Neuronal stem cell (in vitro differentiated cells): ENCODE measurements at regions not wholly inside any gene's neighbourhood (a gene's known extent, or its start where the extent isn't known, plus 50 kb on each side); places are given as distances from the start of the nearest gene placed in this dataset.

Experiments used
- DNase-seq: peaks from one replicate; pipeline ENCODE4 v3.0.0-alpha.2; 2013; ENCODE audit warnings: low spot score
- H2AFZ ChIP-seq: one replicate; pipeline ENCODE4 v1.6.1; 2013; ENCODE audit warnings: mild to moderate bottlenecking, low read length, inconsistent platforms
- H2AK5ac ChIP-seq: 2 replicates; pipeline ENCODE4 v1.6.1; 2013; ENCODE audit warnings: low read depth, mild to moderate bottlenecking, inconsistent platforms, low read length, moderate library complexity, mixed read lengths
- H2BK120ac ChIP-seq: 2 replicates; pipeline ENCODE4 v1.6.1; 2013; ENCODE audit warnings: low read depth, mild to moderate bottlenecking, inconsistent platforms, low read length, moderate library complexity, mixed read lengths
- H2BK12ac ChIP-seq: one replicate; pipeline ENCODE4 v1.6.1; 2013; ENCODE audit warnings: low read length, inconsistent platforms
- H2BK15ac ChIP-seq: 2 replicates; pipeline ENCODE4 v1.6.1; 2013; ENCODE audit warnings: mild to moderate bottlenecking, low read length, inconsistent platforms, mixed read lengths
- H2BK5ac ChIP-seq: one replicate; pipeline ENCODE4 v1.6.1; 2013; ENCODE audit warnings: inconsistent platforms, mild to moderate bottlenecking, low read length, moderate library complexity
- H3K14ac ChIP-seq: one replicate; pipeline ENCODE4 v1.6.1; 2013; ENCODE audit warnings: low read length, inconsistent platforms
- H3K18ac ChIP-seq: 2 replicates; pipeline ENCODE4 v1.6.1; 2013; ENCODE audit warnings: low read length, inconsistent platforms
- H3K23ac ChIP-seq: 2 replicates; pipeline ENCODE4 v1.6.1; 2013; ENCODE audit warnings: low read depth, mild to moderate bottlenecking, mixed read lengths, low read length, inconsistent platforms; ENCODE audit not compliant: poor library complexity
- H3K27ac ChIP-seq: replicated peaks from 3 replicates; pipeline ENCODE4 v1.5.1; 2013; ENCODE audit warnings: low read length, inconsistent platforms
- H3K27me3 ChIP-seq, 3 experiments: 2 replicates each; pipeline ENCODE4 v1.6.1; 2013; ENCODE audit warnings: low read length in 3 of 3, mild to moderate bottlenecking in 2 of 3, inconsistent platforms in 1 of 3, low read depth in 1 of 3, mixed read lengths in 1 of 3, moderate library complexity in 1 of 3; ENCODE audit not compliant: control insufficient read depth in 3 of 3, insufficient read depth in 3 of 3
- H3K36me3 ChIP-seq, 2 donors: replicated peaks in 1 of 2; 2 replicates each; pipeline ENCODE4 v1.6.1; 2013; ENCODE audit warnings: low read length in 2 of 2; ENCODE audit not compliant: control insufficient read depth in 2 of 2, insufficient read depth in 2 of 2
- H3K4ac ChIP-seq: 2 replicates; pipeline ENCODE4 v1.6.1; 2013; ENCODE audit warnings: inconsistent platforms, mild to moderate bottlenecking, low read length, moderate library complexity
- H3K4me1 ChIP-seq, 2 donors: 1 replicate in 1 of 2; 2 replicates in 1 of 2; pipeline ENCODE4 v1.6.1; 2013; ENCODE audit warnings: low read length in 2 of 2, low read depth in 1 of 2; ENCODE audit not compliant: control insufficient read depth in 2 of 2, insufficient read depth in 1 of 2
- H3K4me2 ChIP-seq: one replicate; pipeline ENCODE4 v1.6.1; 2013; ENCODE audit warnings: mild to moderate bottlenecking, low read length, inconsistent platforms; ENCODE audit not compliant: insufficient read depth, poor library complexity, severe bottlenecking
- H3K4me3 ChIP-seq, 2 donors: 2 replicates each; pipeline ENCODE4 v1.5.1; 2013; ENCODE audit warnings: low read length in 2 of 2, mild to moderate bottlenecking in 2 of 2, inconsistent platforms in 1 of 2, moderate library complexity in 1 of 2
- H3K79me1 ChIP-seq: one replicate; pipeline ENCODE4 v1.6.1; 2013; ENCODE audit warnings: low read depth, mild to moderate bottlenecking, inconsistent platforms, low read length, moderate library complexity
- H3K9ac ChIP-seq: one replicate; pipeline ENCODE4 v1.6.1; 2013; ENCODE audit warnings: mild to moderate bottlenecking, low read depth, low read length, inconsistent platforms; ENCODE audit not compliant: poor library complexity
- H3K9me3 ChIP-seq, 2 donors: replicated peaks in 1 of 2; 2 replicates each; pipeline versions ENCODE3 to v1.6.1; 2013; ENCODE audit warnings: low read length in 2 of 2, mild to moderate bottlenecking in 2 of 2, inconsistent platforms in 1 of 2, low read depth in 1 of 2, mixed read lengths in 1 of 2, moderate library complexity in 1 of 2; ENCODE audit not compliant: control insufficient read depth in 2 of 2, insufficient read depth in 1 of 2
- H4K8ac ChIP-seq: one replicate; pipeline ENCODE4 v1.6.1; 2013; ENCODE audit warnings: low read depth, mild to moderate bottlenecking, inconsistent platforms, low read length, moderate library complexity
- H4K91ac ChIP-seq: one replicate; pipeline ENCODE4 v1.6.1; 2013; ENCODE audit warnings: low read length, low read depth, mild to moderate bottlenecking, inconsistent platforms; ENCODE audit not compliant: poor library complexity
- WGBS, 2 donors: extraction: QIAGEN DNeasy Blood & Tissue Kit; methylation state at CpG; one replicate each; pipeline ENCODE4 v1.1.7; 2013; ENCODE audit warnings: missing lambda C conversion rate in 2 of 2, mixed read lengths in 1 of 2; ENCODE audit not compliant: insufficient read length in 2 of 2, insufficient replicate concordance in 1 of 2; ENCODE audit errors: extremely low coverage in 2 of 2; 5-methylcytosine and 5-hydroxymethylcytosine counted together

DNA sequence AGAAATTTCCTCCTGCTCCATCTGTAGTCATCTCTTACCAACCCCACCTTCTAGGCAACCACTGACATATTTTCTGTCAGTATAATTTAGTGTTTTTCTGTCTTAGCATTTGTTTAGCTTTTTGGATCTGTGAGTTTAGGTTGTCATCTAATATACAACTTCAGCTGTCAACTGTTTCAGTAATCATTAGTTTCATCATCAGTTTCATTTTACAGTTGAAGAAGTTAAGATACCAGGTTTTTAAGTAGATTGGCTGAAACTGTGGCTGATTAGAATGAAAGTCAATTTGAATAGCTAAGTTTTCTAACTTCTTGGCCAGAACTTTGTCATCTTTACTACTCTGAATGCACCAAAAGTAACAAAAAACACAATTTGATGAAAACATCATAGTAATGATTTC, 1957.3 kb downstream of the NCAM2 start:
- H3K4me1 ChIP-seq, result no peaks in the 10 kb centered on the region
- H3K14ac ChIP-seq, result no peak overlapping the region
- no peak overlapping the region for H2BK5ac ChIP-seq
- no peak overlapping the region for H2BK12ac ChIP-seq
- no peak for DNase-seq
- H3K4me3 ChIP-seq, result no peak overlapping the region
- no peak overlapping the region for H4K91ac ChIP-seq
- H2AFZ ChIP-seq, result no peak overlapping the region
- H3K18ac ChIP-seq, result no peak overlapping the region
- no peaks in the 10 kb centered on the region for H3K79me1 ChIP-seq
- H2AK5ac ChIP-seq, result no peak overlapping the region
- no peak overlapping the region for H2BK15ac ChIP-seq
- H3K4ac ChIP-seq, result no peak overlapping the region
- H3K9me3 ChIP-seq, result no peaks in the 10 kb centered on the region
- no peak overlapping the region for H3K23ac ChIP-seq
- no peak overlapping the region for H4K8ac ChIP-seq
- H3K27ac ChIP-seq, result no peak overlapping the region
- no peaks in the 10 kb centered on the region for H3K36me3 ChIP-seq
- no peak overlapping the region for H3K4me2 ChIP-seq
- no peak overlapping the region for H3K9ac ChIP-seq
- H3K27me3 ChIP-seq, result no peaks in the 10 kb centered on the region
- no peak overlapping the region for H2BK120ac ChIP-seq

DNA sequence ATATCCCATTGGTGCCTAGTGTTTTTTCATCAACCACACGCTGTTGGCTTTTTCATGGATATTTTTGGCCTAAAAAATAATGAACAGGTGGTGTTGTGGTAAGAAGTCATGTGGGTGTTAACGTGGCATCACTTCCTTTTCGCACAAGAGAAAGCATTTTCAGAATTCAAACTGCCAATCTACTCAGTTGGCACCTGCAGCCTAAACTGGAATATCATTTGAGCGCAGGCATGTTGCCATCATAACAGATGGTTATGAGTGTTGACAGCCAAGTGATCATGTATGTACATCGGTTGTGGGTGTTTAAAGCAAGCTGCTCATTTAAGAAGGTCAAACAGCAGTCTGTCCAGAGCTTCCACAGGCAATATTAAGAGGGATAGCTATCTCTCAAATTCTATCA, 1963.0 kb downstream of the NCAM2 start:
- H4K8ac ChIP-seq, result no peak overlapping the region
- no peak overlapping the region for H3K27ac ChIP-seq
- no peaks in the 10 kb centered on the region for H3K4me1 ChIP-seq
- H3K23ac ChIP-seq, result no peak overlapping the region
- no peak overlapping the region for H2AK5ac ChIP-seq
- no peak overlapping the region for H3K14ac ChIP-seq
- no peak overlapping the region for H3K4ac ChIP-seq
- H3K36me3 ChIP-seq, result no peaks in the 10 kb centered on the region
- DNase-seq, result no peak
- no peak overlapping the region for H3K9ac ChIP-seq
- H2AFZ ChIP-seq, result no peak overlapping the region
- no CpG with 5 or more reads among the region's 5 CpGs for WGBS, 2 donors
- no peak overlapping the region for H2BK5ac ChIP-seq
- H2BK15ac ChIP-seq, result no peak overlapping the region
- no peak overlapping the region for H3K4me3 ChIP-seq
- no peaks in the 10 kb centered on the region for H3K79me1 ChIP-seq
- no peak overlapping the region for H2BK12ac ChIP-seq
- H3K9me3 ChIP-seq, result no peaks in the 10 kb centered on the region
- H4K91ac ChIP-seq, result no peak overlapping the region
- H3K4me2 ChIP-seq, result no peak overlapping the region
- no peak overlapping the region for H3K18ac ChIP-seq
- no peaks in the 10 kb centered on the region for H3K27me3 ChIP-seq
- no peak overlapping the region for H2BK120ac ChIP-seq

DNA sequence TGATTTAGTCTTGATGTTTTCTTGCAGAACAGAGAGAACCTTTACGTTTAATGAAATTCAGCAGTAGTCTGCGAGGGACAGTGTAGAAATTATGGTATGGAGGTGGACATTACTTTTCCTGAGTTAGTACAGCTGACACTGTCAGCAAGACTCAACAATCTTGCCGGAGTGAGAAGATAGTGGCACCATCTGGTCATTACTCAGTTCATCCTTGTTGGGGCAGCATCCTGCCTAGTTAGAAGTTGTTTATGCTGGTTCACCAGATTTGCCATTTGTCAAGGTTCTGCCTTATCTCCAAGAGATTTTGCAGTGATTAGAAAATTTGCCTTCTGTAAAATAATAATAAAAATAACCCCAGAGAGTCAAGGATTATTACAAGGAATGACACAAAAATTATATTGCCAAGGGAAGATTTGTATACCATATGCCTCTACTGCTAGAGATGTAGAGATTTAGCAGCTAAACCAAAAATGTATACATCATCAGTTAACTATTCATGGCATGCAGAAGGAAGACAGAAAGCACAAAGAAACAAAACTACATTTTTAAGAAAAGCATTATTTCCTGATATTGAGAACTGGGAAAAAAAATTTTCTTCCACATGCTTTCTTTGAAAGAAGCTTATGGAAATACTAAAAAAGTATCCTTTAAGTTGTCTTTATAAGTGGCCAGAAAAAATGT, 1967.4 kb downstream of the NCAM2 start:
- no peak overlapping the region for H3K4me3 ChIP-seq
- no peaks in the 10 kb centered on the region for H3K9me3 ChIP-seq
- H4K8ac ChIP-seq, result no peak overlapping the region
- H2BK12ac ChIP-seq, result no peak overlapping the region
- H2BK5ac ChIP-seq, result no peak overlapping the region
- H3K14ac ChIP-seq, result no peak overlapping the region
- no peak overlapping the region for H3K23ac ChIP-seq
- H3K27me3 ChIP-seq, result no peaks in the 10 kb centered on the region
- H3K36me3 ChIP-seq, result no peaks in the 10 kb centered on the region
- no peaks in the 10 kb centered on the region for H3K4me1 ChIP-seq
- H3K9ac ChIP-seq, result no peak overlapping the region
- no peak overlapping the region for H3K27ac ChIP-seq
- no peak overlapping the region for H2BK15ac ChIP-seq
- DNase-seq, result no peak
- H3K4ac ChIP-seq, result no peak overlapping the region
- H3K79me1 ChIP-seq, result no peaks in the 10 kb centered on the region
- H2AK5ac ChIP-seq, result no peak overlapping the region
- no peak overlapping the region for H4K91ac ChIP-seq
- H3K4me2 ChIP-seq, result no peak overlapping the region
- no peak overlapping the region for H2BK120ac ChIP-seq
- H3K18ac ChIP-seq, result no peak overlapping the region
- no peak overlapping the region for H2AFZ ChIP-seq
- no CpG with 5 or more reads among the region's 3 CpGs for WGBS, 2 donors

DNA sequence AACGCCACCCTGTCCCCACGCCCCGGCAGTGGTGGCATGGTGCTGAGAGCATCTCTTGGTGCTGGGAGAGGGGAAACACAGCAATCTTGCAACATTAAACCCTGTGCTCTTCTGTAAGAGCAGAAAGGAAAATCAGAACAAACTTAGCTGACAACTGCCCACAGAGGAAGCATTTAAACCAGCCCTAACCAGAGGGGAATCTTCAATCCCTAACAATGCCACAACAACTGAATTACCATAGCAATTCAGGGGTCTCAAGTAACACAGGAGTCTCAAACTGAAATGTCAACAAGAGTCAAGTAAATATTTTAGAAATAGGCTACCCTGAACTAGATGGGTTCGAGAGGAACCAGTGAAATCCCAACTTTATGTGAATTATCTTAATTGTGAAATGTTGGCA, 1983.6 kb downstream of the NCAM2 start:
- Histone ChIP-seq H3K79me1 (no peaks in the 10 kb centered on the region), H2AFZ (peak overlapping the region; percentile 83), H3K4me3 (no peak overlapping the region), H2BK120ac (no peak overlapping the region), H2AK5ac (no peak overlapping the region), H2BK12ac (no peak overlapping the region), H3K27me3 (no peaks in the 10 kb centered on the region), H3K4me1 (no peaks in the 10 kb centered on the region), H3K36me3 (no peaks in the 10 kb centered on the region), H3K18ac (no peak overlapping the region), H3K23ac (no peak overlapping the region), H2BK5ac (no peak overlapping the region), H3K4ac (no peak overlapping the region), H3K9ac (no peak overlapping the region), H3K4me2 (no peak overlapping the region), H4K8ac (no peak overlapping the region), H3K27ac (no peak overlapping the region), H2BK15ac (no peak overlapping the region), H3K9me3 (no peaks in the 10 kb centered on the region), H4K91ac (no peak overlapping the region), H3K14ac (no peak overlapping the region)
- no peak for DNase-seq
- no CpG with 5 or more reads among the region's 4 CpGs for WGBS, 2 donors
